Fibroblast of villous mesenchyme (primary cell): ENCODE measurements at regions not wholly inside any gene's neighbourhood (a gene's known extent, or its start where the extent isn't known, plus 50 kb on each side); places are given as distances from the start of the nearest gene placed in this dataset.

Experiments
- DNase-seq: peaks from one replicate; pipeline ENCODE4 v3.0.0-alpha.2; 2010; ENCODE audit warnings: low read depth
- H3K4me3 ChIP-seq: 2 replicates; pipeline ENCODE4 v1.5.1; 2011; ENCODE audit warnings: low read depth, mild to moderate bottlenecking, low read length
- CTCF ChIP-seq: IDR thresholded peaks from 2 replicates; pipeline ENCODE4 v1.5.1; 2012; ENCODE audit warnings: low read depth, mild to moderate bottlenecking, low read length; ENCODE audit not compliant: insufficient read depth

DNA sequence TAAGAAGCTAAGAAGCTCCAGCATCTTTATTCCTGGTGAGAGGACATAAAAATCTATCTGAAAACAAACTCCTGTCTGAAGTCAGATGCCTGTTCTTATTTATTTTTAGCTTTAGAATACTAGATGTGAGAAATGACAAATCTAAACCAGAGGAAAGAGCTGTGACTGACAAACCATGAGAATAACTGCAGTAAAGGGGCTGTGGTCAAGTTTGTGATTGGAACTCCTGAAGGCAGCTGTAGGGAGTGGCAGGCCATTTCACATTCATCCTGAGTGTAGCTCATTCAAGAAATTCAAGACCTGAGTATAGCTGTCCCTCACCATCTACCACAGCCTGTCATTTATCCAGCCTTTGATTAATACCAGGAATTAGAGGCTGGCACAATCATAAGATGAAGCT, 718.8 kb downstream of the BRINP1 start:
- no peak for TF ChIP-seq CTCF
- DNase-seq: no peak
- no peak overlapping the region for H3K4me3 ChIP-seq

DNA sequence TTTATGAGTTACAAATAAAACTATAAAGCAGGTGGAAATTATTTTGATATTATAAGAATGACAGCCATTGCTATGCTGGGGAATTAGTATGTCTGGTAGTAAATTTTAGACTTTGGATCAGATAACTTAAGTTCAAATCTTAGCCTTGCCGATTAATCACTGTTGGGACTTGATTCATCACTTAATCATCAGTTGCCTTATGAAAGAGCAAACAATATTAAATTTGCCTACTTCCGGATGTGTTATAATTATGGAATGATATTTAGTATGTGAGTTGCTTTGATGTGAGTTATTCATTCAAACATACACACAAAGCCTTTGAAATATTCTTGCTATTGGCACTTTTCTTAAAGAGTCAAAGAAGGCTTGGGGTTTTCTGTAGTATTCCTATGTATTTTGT, 717.7 kb downstream of the BRINP1 start:
- H3K4me3 ChIP-seq: no peak overlapping the region
- no peak for TF ChIP-seq CTCF
- DNase-seq: no peak

GRCh38 chr9:118652258-118652657, 717.0 kb downstream of the BRINP1 start:
- no peak for DNase-seq
- TF ChIP-seq CTCF: no peak
- H3K4me3 ChIP-seq: no peak overlapping the region

GRCh38 chr9:118652912-118653311, 716.3 kb downstream of the BRINP1 start:
- DNase-seq: no peak
- no peak overlapping the region for H3K4me3 ChIP-seq
- no peak for TF ChIP-seq CTCF

DNA sequence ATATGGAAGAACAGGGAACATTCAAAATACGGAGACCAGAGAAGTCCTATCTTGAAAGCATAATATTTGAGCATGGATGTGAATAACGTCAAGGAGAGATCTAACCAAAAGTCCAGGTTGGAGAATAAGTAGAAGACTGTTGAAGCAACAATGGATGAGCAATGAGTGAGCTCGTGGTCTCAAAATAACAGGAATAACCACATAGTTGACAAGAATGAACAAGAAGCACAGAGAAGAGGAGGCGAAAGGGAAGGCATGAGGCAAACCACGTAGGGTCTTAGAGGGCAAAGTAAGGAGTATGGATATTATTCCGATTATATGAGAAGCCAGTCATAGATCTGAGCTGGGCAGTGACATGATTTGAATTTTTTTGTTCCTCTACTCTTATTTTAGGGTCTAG, 710.2 kb downstream of the BRINP1 start:
- no peak for DNase-seq
- H3K4me3 ChIP-seq: no peak overlapping the region
- TF ChIP-seq CTCF: no peak

- TF ChIP-seq CTCF: no peak
- no peak overlapping the region for H3K4me3 ChIP-seq
- DNase-seq: no peak
Measured at GRCh38 chr9:118665226-118665919, 703.9 kb downstream of the BRINP1 start.
